ENCODE measurements at regions not wholly inside any gene's neighbourhood (a gene's known extent, or its start where the extent isn't known, plus 50 kb on each side); places are given as distances from the start of the nearest gene placed in this dataset.

DNA sequence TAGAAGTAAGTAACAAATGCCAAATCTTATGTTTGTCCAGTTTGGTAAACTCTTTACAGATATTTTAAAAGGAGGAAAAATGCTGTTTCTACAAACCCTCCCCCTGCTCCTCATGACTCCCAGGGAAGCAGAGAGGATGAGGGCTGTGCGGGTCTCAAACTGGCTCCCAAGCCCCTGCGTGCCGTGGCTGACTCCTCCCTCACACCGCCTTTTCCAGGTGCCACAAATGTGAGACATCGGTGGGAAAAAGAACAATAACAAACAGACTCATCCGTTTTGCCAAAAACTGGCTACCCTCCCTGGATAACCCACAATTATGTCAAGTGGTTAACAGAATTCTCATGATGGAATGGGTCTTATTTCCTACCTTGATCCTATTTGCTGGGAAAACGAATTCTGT, 594.6 kb downstream of the PTPRU start:
- TF ChIP-seq, protein P1, sequence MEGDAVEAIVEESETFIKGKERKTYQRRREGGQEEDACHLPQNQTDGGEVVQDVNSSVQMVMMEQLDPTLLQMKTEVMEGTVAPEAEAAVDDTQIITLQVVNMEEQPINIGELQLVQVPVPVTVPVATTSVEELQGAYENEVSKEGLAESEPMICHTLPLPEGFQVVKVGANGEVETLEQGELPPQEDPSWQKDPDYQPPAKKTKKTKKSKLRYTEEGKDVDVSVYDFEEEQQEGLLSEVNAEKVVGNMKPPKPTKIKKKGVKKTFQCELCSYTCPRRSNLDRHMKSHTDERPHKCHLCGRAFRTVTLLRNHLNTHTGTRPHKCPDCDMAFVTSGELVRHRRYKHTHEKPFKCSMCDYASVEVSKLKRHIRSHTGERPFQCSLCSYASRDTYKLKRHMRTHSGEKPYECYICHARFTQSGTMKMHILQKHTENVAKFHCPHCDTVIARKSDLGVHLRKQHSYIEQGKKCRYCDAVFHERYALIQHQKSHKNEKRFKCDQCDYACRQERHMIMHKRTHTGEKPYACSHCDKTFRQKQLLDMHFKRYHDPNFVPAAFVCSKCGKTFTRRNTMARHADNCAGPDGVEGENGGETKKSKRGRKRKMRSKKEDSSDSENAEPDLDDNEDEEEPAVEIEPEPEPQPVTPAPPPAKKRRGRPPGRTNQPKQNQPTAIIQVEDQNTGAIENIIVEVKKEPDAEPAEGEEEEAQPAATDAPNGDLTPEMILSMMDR (IDR thresholded peaks at IDR 0.05; ENCODE audit: control insufficient read depth, insufficient read depth, low read depth, low read length, missing control alignments), result no peak
- no peak for DNase-seq (ENCODE audit: low read depth)
- H3K4me3 ChIP-seq (ENCODE audit: control insufficient read depth, low read depth, low read length), result no peak overlapping the region

DNA sequence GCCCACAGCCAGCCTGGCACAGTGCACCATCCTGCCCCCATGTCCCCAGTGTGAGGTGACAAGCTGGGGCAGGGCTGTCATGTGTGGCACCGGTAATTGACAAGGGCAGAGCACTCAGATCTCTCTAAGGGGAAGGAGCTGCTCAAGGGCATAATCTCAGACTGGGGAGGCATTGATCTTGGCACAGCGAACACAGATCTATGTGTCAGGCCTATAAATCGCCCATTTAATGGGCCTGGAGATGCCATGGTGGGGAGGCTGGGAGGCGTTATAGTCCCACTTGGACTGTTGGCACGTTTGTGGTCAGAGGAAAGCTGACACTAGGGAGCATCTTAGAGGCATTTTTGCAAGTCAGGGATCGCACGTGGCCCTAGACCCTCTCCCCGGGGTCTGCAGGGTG, 594.1 kb downstream of the PTPRU start:
- DNase-seq (ENCODE audit: low read depth), result no peak
- H3K4me3 ChIP-seq (ENCODE audit: control insufficient read depth, low read depth, low read length), result no peak overlapping the region
- TF ChIP-seq, protein P1 (IDR thresholded peaks at IDR 0.05; ENCODE audit: control insufficient read depth, insufficient read depth, low read depth, low read length, missing control alignments), result no peak

DNA sequence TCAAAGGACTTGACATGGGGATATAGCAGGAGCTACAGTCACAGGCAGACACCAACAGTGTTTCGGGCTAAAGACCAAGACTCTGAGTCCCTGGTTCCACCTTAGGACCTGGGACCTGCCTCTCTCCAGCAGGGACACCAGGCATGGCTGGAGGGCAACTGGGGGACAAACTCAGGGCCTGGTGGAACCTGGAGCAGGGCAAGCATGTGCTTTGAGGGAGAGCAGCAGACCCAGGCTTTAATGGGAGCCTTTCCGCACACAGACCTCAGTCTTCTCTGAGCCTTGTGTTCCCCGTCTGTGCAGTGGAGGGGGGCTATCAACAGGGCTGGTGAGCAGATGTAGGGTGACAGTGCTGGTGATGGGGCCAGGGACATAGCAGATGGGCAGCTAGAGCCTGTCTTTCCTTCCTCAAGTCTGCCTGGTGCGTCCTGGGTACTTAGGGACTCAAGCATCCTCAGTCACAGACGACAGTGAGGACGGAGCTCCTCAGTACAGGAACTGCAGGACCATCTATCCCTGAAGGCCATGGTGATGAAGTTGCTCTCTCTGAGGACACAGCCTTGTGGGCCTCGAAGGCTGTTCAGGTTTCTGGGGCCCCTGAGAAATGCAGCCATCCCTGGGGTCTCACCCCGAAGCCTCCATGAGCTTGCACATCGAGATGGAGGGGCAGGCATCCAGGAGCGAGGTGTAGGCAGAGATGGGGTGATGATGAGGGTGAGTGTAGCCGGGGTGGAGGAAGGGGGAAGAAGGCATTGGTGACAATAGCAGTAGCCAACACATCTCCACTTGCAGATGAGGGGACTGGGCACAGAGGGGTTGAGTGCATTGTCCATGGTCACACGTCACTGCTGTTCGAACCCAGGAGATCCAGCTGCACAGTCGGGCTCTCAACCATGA, 593.4 kb downstream of the PTPRU start:
- DNase-seq (ENCODE audit: low read depth), result no peak
- TF ChIP-seq, protein P1 (IDR thresholded peaks at IDR 0.05; ENCODE audit: control insufficient read depth, insufficient read depth, low read depth, low read length, missing control alignments), result no peak
- no peak overlapping the region for H3K4me3 ChIP-seq (ENCODE audit: control insufficient read depth, low read depth, low read length)

DNA sequence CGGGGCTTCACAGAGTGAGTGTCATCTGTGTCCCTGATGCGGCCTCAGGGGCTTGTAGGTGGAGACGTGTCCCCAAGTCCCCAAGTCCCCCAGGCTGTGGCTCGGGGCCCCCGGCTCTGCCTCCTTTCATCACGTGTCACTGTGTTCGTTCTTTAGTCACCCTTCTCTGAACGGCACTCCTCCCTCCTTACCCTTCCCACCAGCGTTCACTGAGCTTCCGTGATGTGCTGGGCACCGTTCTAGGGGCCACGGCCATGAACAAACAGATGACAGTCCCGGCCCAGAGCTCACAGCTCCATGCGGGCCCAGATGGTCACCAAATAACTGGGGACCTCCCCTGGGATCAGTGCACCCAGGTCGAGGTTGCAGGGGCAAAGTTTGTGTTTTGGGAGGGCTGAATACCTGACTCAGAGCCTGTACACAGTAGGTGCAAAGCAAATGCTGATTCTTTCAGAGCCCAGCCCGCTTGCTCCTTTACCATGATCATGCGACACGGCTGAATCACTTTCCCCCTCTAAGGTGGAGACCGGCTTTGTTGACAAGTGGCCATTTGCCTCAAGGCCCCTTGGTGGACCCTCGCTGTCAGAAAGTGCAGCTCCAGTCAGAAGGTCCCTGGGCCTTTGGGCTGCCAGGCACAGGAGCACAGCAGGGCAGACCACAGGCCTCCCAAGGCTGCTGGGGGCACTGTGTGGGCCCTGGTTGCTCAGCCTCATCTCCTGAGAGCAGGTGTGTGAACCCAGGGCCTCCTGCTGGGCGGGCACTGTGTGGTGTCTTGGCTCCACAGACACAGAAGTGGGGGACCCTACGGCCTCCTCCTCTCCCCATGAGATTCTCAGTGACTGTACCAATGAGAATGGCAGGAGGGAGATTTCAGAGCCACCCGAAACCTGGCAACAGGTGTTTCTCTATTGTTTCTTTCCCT, 592.5 kb downstream of the PTPRU start:
- H3K4me3 ChIP-seq (ENCODE audit: control insufficient read depth, low read depth, low read length), result no peak overlapping the region
- no peak for DNase-seq (ENCODE audit: low read depth)
- TF ChIP-seq, protein P1 (IDR thresholded peaks at IDR 0.05; ENCODE audit: control insufficient read depth, insufficient read depth, low read depth, low read length, missing control alignments), result no peak

DNA sequence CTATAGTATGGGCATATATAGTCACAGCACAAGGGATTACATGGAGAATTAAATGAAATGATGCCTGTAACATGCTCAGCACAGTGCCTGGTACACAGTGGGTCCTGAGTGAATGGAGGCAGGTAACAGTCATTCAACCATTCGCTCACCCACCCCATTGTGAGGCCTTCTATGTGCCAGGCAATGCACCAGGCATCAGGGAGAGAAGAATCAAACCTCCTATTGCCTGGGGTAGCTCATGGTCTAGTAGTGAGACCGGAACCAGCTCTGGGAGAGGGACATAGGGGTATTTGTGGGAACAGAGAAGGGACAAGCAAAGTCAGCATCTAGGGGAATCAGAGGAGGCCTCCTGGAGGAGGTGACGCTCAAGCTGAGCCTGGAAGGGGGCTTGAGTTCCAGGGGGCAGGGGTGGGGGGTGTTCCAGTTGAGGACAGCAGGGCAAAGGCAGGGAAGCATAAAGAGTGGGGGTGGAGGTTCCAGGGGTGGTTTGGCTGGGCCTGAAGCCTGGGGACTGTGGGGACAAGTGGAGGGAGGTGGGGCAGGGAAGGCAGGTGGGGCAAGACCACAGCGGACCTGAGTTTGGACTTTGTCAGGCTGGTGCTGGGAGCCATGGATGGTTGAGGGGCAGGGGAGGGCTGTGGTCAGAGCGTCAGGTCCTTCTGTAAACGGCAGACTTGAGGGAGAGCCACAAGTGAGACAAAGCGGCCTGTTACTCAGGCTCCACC, 591.6 kb downstream of the PTPRU start:
- H3K4me3 ChIP-seq (ENCODE audit: control insufficient read depth, low read depth, low read length), result no peak overlapping the region
- no peak for DNase-seq (ENCODE audit: low read depth)
- TF ChIP-seq, protein P1 (IDR thresholded peaks at IDR 0.05; ENCODE audit: control insufficient read depth, insufficient read depth, low read depth, low read length, missing control alignments), result no peak

DNA sequence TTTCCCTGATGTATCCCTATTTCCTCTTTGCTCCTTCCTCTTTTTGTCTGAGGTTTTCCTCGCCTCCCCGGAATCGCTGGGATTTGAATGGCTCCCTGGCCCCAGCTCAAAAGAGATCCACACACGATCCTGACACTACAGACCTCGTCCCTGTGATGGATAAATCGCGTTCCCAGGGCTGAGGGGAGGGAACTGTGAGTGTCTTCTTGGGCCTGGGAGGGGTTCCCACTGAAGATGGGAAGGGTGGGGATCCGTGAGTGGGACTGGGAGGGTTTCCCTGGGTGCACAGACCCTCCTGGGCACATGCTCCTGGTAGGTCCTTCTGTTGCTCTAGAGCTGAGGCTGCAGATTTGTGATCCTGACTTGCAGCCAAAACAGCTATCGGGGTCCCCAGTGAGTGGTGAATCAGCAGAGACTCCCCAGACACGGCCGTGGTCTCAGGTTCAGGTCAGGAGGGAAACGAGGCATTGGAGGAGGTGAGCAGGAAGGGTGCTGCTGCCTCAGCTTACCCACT, 591.0 kb downstream of the PTPRU start:
- TF ChIP-seq, protein P1 (IDR thresholded peaks at IDR 0.05; ENCODE audit: control insufficient read depth, insufficient read depth, low read depth, low read length, missing control alignments), result no peak
- DNase-seq (ENCODE audit: low read depth), result no peak
- no peak overlapping the region for H3K4me3 ChIP-seq (ENCODE audit: control insufficient read depth, low read depth, low read length)

Data from AG09309 (cell line).